ENCODE measurements at regions not wholly inside any gene's neighbourhood (a gene's known extent, or its start where the extent isn't known, plus 50 kb on each side); places are given as distances from the start of the nearest gene placed in this dataset.

GRCh38 chr3:164477403-164477802, 600.9 kb downstream of the SI start:
- intact Hi-C loops (cut with micrococcal nuclease) (no loop called here), dilution Hi-C loops (cut with MboI; ENCODE audit: extremely low pct_ligation_motif_present, low sequenced_read_pairs) (no loop called here)
- Histone ChIP-seq H3K4me3 (replicated peaks in 1 of 3; ENCODE audit: insufficient read depth in 1 of 3, low read depth in 1 of 3, low read length in 3 of 3) (no peak overlapping the region), H2AFZ (ENCODE audit: low read depth, low read length) (no peak overlapping the region), H4K20me1 (replicated peaks; ENCODE audit: control insufficient read depth, extremely low read depth, insufficient read depth, low read length) (no peaks in the 10 kb centered on the region), H3K36me3 (ENCODE audit: control insufficient read depth in 2 of 2, extremely low read depth in 1 of 2, insufficient read depth in 2 of 2, low read length in 2 of 2) (no peaks in the 10 kb centered on the region), H3K4me2 (ENCODE audit: insufficient read depth, low read length) (no peak overlapping the region), H3K9me3 (replicated peaks; ENCODE audit: control insufficient read depth, insufficient read depth, low read length) (peaks cover 4% of the 10 kb centered on the region), H3K27me3 (ENCODE audit: control insufficient read depth in 2 of 2, insufficient read depth in 2 of 2, low read length in 2 of 2) (no peaks in the 10 kb centered on the region), H3K79me2 (ENCODE audit: control insufficient read depth, insufficient read depth, low read length) (no peaks in the 10 kb centered on the region), H3K27ac (ENCODE audit: insufficient read depth, low read depth, low read length) (no peak overlapping the region), H3K9ac (replicated peaks; ENCODE audit: extremely low read depth, insufficient read depth, low read length) (no peak overlapping the region), H3K9me1 (replicated peaks; ENCODE audit: control insufficient read depth, extremely low read depth, insufficient read depth, low read length) (no peaks in the 10 kb centered on the region), H3K4me1 (ENCODE audit: control insufficient read depth, extremely low read depth, insufficient read depth, low read length) (no peaks in the 10 kb centered on the region)
- TF ChIP-seq, protein P1, sequence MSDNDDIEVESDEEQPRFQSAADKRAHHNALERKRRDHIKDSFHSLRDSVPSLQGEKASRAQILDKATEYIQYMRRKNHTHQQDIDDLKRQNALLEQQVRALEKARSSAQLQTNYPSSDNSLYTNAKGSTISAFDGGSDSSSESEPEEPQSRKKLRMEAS (IDR thresholded peaks at IDR 0.05; ENCODE audit: insufficient read depth, insufficient read length) = no peak
- TF ChIP-seq MYC (IDR thresholded peaks at IDR 0.05; ENCODE audit: low read depth, low read length) (no peak), GATA2 (IDR thresholded peaks at IDR 0.05; ENCODE audit: insufficient read depth, insufficient read length, low read depth, low read length) (no peak), CTCF (IDR thresholded peaks at IDR 0.05; ENCODE audit: extremely low read depth in 1 of 2, insufficient read depth in 1 of 2, low read depth in 1 of 2, low read length in 2 of 2) (no peak), JUN (IDR thresholded peaks at IDR 0.05; ENCODE audit: borderline replicate concordance, insufficient read depth, insufficient read length, low read depth) (no peak), POLR2A (IDR thresholded peaks at IDR 0.05; ENCODE audit: low read depth, low read length) (no peak), POLR2AphosphoS5 (IDR thresholded peaks at IDR 0.05; ENCODE audit: insufficient read depth, low read depth, low read length) (no peak), EZH2 (IDR thresholded peaks at IDR 0.05; ENCODE audit: borderline replicate concordance, low read depth, low read length, severe bottlenecking) (no peak), FOS (IDR thresholded peaks at IDR 0.05; ENCODE audit: borderline replicate concordance, insufficient read depth, low read length) (no peak)
- DNase-seq (ENCODE audit: low read depth, low spot score) (no peak), FAIRE-seq (no peak)
- ChIA-PET POLR2A (no interaction called here), CTCF (no interaction called here)
- BruUV-seq (replicated peaks) = no TSS peak

Data from endothelial cell of umbilical vein (primary cell).